HEK293T (cell line): ENCODE measurements at regions not wholly inside any gene's neighbourhood (a gene's known extent, or its start where the extent isn't known, plus 50 kb on each side); places are given as distances from the start of the nearest gene placed in this dataset.

ENCODE experiments used
- BHLHE40 ChIP-seq: fragments of 450-650 bp; IDR thresholded peaks from 2 replicates; pipeline ENCODE4 v1.6.1; 2016; ENCODE audit warnings: mild to moderate bottlenecking, moderate library complexity, borderline replicate concordance
- FOXK2 ChIP-seq: fragments of 450-650 bp; IDR thresholded peaks from 2 replicates; pipeline ENCODE4 v1.6.1; 2016; ENCODE audit warnings: mild to moderate bottlenecking
- L3MBTL2 ChIP-seq: fragments of 450-650 bp; conservative IDR thresholded peaks from 2 replicates; pipeline ENCODE4 v1.6.1; 2016; ENCODE audit warnings: mild to moderate bottlenecking
- SP1 ChIP-seq: fragments of 450-650 bp; IDR thresholded peaks from 2 replicates; pipeline ENCODE4 v1.6.1; 2017
- SUZ12 ChIP-seq: fragments of 450-650 bp; IDR thresholded peaks from 2 replicates; pipeline ENCODE4 v1.6.1; 2016; ENCODE audit warnings: mild to moderate bottlenecking
- TARDBP ChIP-seq: fragments of 450-650 bp; IDR thresholded peaks from 2 replicates; pipeline ENCODE4 v1.6.1; 2016

DNA sequence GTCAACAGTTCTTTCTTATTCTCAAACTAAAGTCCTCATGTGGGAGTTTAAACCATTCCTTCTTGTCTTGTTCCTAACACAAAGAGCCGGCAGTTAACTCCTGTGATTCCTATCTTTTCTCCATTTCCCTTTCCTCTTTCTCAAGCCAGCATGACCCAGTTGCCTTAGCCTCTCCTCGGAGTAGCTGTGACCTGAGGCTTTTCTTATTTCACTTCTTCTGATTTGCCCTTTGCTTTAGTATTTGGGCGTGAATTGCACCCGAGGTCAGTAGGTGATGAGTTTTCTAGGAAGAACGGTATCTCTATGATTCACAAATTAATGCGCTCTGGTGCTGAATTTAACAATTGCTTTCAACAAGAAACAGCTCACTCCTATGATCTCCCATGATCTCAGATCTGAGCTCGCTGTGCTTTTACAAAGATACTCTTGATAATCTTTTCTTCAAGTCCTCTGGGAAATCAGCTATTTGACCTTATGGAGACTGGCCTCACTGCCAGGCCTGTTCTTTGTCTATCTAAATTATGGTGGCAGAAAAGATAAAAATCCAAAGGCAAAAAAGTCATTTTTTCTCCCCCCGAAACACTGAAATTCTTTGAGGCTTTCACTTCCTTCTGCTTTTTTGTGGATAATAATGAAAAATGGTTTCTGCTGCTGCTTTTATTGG lies 184.6 kb downstream of the JCAD start:
- TF ChIP-seq FOXK2, result no peak
- TF ChIP-seq SP1, result no peak
- no peak for TF ChIP-seq SUZ12
- no peak for TF ChIP-seq BHLHE40
- TF ChIP-seq L3MBTL2, result no peak
- no peak for TF ChIP-seq TARDBP
